Upper lobe of left lung (tissue), 4 donors: ENCODE measurements at regions not wholly inside any gene's neighbourhood (a gene's known extent, or its start where the extent isn't known, plus 50 kb on each side); places are given as distances from the start of the nearest gene placed in this dataset.

ENCODE experiments used
- EP300 ChIP-seq, 4 donors: sonication (generic); formaldehyde crosslinking; IDR thresholded peaks; one replicate each; pipeline ENCODE4 v1.5.1; 2017; ENCODE audit warnings: antibody characterized with exemption in 4 of 4, control low read depth in 2 of 4
- TF ChIP-seq, protein P1 (sequence below), 6 experiments: fragments of 450-650 bp in 4 of 6; fragments of 200-600 bp in 2 of 6; sonication (generic) in 2 of 6; IDR thresholded peaks; one replicate each; pipeline ENCODE4 v1.5.1; 2016 to 2019; ENCODE audit warnings: antibody characterized with exemption in 6 of 6

DNA sequence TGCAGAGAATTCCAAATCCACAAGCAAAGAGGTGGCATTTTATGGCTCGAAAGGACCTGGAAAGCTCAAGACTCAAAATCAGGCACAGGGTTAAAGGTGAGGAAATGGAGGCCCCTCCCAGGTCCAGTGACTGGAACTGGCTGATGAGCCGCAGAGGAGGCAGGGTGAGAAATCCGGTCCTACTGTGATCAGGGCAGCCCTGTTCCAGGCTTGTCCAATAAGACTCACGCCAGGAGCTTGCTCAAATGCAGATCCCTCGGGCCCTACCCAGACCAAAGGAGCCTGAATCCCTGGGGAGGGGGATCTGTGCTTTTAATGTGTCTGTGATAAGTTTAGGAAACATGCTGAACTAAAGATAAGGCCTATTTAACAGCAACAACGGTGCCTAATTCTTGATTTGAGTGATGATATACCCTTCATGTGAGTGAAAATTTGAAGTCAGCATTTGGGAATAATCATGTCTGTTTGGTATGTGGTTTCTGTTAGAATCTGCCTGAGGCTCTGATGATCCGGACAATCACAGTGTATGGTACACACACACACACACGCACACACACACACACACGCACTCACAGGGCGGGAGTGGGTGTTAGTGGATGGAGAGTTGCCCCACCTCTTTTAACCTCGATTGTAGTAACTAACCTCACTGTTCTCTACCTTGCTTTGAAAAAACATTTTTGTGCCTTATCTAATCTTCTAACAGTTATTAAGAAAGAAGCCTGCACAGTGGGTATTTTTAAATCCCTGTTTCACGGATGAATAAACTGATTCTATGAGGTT is 54.1 kb upstream of the LYST start:
- TF ChIP-seq, protein P1, sequence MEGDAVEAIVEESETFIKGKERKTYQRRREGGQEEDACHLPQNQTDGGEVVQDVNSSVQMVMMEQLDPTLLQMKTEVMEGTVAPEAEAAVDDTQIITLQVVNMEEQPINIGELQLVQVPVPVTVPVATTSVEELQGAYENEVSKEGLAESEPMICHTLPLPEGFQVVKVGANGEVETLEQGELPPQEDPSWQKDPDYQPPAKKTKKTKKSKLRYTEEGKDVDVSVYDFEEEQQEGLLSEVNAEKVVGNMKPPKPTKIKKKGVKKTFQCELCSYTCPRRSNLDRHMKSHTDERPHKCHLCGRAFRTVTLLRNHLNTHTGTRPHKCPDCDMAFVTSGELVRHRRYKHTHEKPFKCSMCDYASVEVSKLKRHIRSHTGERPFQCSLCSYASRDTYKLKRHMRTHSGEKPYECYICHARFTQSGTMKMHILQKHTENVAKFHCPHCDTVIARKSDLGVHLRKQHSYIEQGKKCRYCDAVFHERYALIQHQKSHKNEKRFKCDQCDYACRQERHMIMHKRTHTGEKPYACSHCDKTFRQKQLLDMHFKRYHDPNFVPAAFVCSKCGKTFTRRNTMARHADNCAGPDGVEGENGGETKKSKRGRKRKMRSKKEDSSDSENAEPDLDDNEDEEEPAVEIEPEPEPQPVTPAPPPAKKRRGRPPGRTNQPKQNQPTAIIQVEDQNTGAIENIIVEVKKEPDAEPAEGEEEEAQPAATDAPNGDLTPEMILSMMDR (IDR thresholded peaks at IDR 0.05), result no peak
- TF ChIP-seq EP300 (IDR thresholded peaks at IDR 0.05), result no peak
